HG03439 (cell line): ENCODE measurements at regions not wholly inside any gene's neighbourhood (a gene's known extent, or its start where the extent isn't known, plus 50 kb on each side); places are given as distances from the start of the nearest gene placed in this dataset.

Experiments used
- ATAC-seq: cut with Tn5 transposase; IDR thresholded peaks from one replicate; pipeline ENCODE4 v1.9.1; 2021; ENCODE audit warnings: mild to moderate bottlenecking, moderate library complexity; ENCODE audit not compliant: unreplicated experiment

DNA sequence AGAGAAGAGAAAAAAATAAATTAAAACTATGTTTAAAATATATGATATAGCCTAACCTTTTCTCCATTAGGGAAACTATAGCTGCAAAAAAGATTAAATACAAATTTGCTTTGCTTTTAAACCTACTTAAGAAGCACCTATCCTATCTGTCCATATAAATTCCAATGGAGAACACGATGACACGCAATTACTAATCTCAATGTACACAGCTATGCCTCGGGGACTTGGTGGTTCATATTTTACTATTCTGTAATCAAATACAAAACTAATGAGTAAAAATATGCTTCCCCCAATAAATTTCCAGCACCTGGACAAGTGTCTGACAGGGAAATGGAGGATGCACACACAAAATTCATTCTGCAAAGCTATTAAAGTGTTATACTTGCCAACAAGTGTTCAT, 386.4 kb downstream of the LMO4 start:
- no peak for ATAC-seq

DNA sequence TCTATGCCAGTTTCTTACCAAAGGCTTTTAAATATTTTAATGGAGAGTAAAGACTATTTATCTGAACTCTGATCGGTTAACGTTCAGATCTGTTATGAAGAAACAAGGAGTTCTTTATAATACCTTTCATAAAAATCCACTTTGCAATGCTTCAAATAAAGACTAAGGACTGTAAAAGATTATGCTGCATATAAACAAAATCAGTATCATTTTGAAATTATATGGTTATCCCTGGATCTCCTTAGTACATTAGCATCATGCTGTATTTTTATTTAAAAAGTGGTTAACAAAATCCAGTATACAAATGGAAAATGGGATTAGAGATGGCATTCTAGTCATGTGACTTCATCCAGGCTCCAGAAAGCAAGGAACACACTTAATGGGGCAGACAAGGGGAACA, 386.8 kb downstream of the LMO4 start:
- ATAC-seq = no peak

DNA sequence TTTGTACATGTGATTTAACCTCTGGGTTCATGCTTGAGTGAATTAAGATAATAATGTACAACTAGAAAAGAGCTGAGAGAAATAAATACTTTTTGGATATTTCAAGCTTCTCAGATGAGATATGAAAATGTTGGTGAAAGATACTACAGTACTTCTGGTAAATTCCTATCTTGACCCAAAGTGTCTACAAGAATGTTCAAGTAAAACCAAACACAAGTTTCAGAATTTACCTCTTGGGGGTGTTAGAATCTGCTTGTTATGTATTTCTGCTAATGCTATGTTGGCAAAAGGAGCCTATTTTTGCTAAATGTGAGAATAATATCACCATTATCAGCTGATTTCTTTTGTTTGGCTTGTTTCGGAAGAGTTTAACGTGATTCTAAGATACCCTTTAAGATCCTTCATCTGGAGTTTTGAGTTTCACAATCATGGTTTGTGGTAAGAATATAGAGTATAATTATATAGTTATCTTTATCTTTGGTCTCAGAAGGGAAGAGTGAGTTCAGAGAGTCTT, 388.5 kb downstream of the LMO4 start:
- no peak for ATAC-seq

DNA sequence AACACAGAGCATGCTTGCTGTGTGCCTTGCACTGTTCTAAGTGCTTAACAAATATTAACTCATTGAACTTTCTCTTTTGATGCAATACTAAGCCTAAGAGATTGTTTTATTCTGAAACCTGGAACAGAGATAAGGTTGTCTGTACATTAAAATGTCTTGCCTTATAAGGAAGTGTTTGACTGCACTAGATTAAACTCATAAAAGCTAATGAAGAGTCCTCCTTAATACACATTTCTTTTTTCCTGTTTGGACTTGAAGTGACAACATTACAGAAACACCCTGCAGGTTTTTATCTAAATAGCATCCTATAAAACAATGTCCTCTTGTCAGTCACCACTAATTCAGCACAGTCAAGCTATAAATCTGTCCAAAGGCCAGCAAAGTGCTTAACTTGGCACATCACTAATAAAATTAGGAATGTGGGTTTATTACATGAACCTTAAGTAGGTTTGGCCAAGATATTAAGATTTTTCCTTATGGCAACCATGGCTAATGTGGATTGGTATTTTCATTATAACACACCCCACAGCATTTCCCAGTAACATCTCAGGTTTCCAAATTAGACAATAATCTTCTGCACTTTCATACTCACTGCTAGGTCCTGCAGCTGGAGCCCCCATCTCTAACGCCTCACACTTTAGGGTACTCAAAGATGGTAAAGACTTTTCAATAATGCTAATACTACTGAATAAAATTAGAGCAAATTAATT, 389.7 kb downstream of the LMO4 start:
- ATAC-seq = no peak

DNA sequence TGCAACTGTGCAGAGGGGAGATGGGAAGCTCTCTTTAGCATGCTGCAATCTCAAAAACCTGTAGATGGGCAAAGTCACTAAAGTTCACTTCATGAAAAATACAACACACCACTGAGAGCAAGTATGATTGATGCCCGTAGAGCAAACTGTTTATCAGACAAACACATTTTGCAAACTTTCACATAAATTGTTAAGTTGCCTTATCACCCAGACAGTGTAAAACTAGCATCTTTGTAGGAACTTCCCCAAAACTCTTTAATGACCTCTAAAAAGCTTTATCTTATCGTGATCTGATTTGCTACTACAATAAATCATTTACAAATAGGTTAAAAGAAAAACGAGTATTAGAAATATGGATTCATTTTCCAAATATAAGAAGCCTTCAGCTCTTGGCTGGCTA, 391.0 kb downstream of the LMO4 start:
- no peak for ATAC-seq

DNA sequence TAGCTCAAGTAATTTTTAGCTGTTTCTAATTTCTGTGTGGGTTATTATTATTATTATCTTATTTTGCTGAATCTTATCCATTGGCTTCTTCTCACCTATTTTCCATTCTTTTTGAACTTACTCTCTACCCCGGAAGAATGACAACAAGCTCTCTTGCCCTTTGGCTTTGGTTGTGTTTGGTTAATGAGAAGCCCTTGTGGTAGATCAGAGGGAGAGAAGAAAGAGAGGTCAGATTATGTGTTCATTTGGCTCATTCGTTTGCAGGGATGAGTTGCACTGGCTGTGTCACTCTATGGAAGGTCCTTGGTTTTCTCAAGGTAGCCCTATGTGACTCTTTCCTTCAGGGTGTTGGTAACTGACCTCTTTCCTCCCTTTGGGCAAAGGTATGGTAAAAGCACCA, 391.9 kb downstream of the LMO4 start:
- no peak for ATAC-seq

DNA sequence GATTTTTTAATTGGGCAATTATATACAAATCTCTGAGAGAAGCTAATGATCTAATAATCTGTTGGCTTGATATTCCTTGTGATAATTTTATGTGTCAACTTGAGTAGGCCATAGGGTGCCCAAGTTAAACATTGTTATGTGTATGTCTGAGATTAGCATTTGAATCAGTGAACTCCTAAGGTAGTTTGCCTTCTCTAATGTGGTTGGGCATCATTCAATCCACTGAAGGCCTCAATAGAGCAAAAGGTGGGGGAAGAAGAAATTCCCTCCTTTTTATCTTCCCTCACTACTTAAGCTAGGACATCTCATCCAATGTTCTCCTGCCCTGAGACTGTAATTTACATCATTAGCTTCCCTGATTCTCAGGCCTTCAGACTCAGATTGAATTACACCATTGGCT, 394.5 kb downstream of the LMO4 start:
- ATAC-seq = no peak

DNA sequence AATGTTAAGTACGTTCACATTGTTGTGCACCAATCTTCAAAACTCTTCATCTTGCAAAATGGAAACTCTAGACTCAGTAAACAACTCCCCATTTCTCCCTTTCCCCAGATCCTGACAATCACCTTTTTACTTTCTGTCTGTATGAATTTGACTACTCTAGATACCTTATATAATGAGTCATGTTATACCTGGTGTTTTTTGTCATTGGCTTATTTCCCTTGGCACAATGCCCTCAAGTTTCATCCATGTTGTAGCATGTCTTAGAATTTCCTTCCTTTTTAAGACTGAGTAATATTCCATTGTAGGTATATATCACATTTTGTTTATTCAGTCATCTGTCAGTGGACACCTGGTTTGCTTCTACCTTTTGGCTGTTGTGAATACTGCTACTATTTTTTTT, 399.5 kb downstream of the LMO4 start:
- no peak for ATAC-seq

DNA sequence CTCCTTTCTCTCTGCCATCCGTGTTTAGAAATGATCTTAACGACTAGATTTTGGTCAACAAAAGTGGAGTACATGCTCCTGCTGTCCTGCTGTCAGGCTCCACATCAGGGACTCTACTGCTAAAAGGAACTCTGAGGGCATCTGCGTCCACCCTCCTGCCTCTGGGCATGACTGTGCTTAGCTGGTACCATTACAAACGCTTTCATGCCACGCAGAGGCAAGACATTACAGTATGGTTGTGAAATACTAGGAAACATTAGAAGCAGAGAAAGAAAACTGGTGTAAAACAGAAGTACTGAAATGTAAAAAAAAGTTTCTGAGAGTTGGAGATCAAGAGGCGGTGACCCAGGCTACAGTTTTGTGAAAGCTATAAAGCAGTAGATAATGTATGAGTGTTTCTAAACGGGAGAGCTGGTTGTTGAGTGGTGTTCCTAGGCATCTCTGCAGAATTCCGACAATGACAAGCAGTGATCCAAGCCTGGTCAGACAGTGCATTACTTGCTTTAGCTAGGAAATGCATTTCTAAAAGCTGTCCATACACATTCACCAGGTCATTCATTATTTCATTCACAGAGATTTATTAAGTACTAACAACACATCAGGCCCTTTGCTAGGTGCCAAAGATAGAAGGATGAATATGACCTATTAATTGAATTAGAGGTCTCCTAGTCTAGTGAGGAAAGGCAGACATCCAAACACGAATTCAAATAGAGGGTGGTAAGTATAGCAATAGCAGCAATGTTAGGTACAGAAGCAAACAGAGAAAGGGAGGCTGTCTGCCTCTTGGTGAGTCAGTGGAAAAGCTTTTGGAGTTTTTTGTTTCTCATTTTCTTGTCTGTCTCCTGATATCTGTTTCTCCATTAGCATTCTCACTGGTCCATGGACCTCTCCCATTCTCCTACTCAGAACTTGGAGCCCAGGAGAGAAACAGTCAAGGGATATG, 401.9 kb downstream of the LMO4 start:
- ATAC-seq = no peak

DNA sequence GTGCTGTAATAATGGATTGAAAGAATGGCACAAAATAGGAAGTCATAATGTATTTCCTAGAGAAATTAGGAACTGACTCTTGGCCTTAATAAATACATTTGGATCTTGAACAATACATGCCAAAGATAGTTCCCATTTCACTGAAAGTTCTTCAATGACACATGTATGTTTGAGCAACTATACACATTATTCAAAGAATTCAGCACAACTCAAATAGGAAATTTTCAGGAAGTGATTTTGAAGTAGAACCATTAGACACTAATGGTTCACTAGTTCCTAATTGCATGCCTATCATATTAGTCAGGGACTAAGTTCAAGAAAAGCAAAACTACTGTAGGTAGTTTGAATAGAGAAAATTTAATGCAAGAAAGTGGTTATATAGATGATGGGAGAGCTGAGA, 404.7 kb downstream of the LMO4 start:
- ATAC-seq = no peak

DNA sequence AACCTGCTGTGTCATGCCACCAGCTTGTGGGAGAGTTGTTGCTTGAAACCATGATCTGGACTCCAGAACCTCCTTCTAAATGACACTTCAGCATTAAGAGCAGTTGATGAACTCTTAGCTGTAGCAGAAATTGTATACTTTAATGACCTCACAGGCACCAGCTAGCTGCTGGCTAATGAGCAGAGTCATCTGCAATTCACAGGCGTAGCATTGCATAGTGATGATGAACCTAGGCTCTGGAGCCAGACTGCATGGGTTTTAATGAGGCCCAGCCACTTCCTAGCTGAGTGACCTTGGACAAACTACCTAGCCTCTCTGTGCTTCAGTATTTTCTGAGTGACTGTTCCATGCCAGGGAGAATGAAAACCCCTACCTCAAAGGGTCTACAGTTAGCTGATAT, 407.1 kb downstream of the LMO4 start:
- no peak for ATAC-seq

DNA sequence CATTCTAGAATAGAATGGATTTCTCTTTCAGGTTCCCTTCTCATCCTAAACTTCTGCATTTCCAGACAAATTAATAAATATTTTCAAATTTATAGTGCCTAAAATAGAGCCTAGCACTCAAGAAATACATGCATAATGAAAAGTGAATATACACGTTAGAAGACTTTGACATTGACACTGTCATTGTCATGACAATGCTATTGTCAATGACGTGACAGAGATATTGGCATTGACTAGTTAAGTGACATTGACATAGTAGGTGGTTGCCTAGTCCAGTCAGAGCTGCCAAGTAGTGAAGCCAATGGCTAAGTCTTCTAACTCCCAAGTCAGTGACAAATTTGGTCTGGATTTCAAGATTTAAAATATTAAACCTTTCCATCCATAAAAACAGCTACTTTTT, 410.5 kb downstream of the LMO4 start:
- no peak for ATAC-seq

DNA sequence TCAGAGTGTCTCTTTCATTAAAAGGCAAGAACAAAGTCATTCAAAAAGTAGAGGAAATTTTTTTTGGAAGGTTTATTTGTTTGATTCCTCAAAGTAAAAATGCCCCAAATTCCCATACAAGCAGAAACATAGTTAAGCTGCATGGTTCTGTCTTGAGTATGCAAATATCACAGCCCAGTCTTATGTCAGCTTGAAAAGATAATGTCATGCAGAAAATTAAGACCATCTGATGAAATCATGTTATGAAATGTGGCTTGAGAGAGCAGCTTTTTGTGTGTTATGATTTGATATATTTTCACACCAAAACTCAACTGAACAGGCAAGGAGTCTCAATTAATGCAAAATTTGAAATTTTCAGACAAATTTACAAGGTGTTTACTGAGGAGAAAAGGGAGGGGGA, 411.0 kb downstream of the LMO4 start:
- ATAC-seq = no peak

DNA sequence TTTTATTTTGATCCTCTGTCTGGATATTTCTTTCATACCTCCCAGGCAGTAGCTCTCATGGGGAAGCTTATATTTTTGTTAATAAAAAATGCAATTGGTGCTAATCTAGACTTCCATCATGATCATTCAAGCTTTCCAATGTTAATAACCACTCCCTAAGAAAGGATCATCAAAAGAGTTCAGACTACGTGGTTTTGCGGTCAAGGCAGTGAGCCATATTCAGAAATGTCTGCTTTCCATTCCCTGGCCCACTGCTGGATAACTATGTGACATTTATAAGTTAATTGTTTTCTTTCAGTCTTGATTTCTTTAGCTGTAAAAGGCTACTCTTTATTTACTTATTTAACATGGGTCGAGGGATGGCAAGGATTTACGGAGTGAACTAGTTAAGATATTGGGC, 414.6 kb downstream of the LMO4 start:
- no peak for ATAC-seq

DNA sequence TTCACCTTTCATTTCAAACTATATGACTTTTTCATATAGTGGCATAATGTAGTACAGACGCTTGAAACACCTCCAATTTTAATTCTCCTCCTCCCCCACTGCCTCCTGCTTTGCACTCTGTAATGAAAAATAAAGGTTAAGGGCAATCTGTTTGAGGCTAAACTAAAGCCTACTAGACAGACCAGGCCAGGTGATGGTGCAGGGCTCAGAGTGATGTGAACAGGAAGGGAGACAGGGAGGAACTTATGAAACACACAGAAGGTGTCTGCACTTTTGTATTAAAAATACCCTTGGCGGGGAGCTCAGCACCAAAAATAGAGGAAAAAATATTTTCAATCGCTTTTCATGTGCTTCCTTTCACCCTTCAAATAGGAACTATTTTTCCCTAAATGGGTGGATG, 415.4 kb downstream of the LMO4 start:
- ATAC-seq = no peak

DNA sequence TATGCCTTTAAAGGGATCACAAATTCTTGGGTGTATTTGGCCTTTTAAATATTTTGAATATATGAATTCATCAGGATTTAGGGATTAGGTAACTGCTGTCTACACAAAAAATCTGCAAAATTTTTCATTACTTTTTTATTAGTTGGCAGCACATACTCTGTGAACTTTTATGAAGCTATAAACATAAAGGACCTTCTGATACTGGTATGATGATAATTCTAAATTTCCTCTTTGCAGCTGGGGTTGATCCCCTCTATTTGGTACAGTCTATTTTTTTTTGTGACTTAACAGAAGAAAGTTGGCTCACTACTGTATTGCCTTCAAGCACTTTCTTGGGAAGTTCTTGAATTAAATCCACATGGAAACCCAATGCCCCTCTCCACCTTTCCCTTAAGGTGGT, 416.1 kb downstream of the LMO4 start:
- no peak for ATAC-seq

DNA sequence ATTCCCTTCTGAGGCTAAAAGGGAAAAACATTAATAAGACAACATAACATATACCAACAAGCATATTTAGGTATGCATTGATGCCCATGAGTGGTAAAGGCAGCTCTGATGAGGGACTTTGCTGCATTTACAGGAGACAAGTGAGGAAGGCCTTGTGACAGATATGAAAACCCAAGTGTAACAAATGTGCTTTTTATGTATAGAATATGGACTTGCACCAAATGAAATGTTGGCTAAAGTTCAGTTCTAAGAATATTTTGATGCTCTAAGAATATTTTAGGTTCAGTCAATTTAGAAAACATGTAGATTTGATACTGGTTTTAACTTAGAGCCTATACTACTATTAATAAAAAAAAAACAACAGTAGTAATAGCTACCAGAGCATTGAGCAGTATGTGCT, 424.7 kb downstream of the LMO4 start:
- no peak for ATAC-seq

DNA sequence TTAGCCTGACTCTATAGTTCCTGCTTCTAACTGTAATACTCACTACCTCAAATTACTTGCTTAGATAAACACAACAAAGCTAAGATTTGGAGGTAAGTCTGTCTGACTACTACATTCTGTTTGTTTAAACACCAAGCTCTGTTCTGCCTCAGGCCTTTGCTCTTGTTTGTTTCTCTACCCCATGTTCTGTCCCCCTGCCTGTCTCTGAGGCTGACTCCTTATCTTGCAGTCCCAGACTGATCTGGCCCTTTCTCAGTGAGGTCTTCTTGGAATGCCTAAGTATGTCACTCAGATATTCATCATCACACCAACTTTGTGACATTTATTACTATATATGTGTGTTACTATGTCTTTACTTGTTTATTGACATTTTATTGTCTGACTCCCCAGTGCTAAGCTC, 425.5 kb downstream of the LMO4 start:
- no peak for ATAC-seq

DNA sequence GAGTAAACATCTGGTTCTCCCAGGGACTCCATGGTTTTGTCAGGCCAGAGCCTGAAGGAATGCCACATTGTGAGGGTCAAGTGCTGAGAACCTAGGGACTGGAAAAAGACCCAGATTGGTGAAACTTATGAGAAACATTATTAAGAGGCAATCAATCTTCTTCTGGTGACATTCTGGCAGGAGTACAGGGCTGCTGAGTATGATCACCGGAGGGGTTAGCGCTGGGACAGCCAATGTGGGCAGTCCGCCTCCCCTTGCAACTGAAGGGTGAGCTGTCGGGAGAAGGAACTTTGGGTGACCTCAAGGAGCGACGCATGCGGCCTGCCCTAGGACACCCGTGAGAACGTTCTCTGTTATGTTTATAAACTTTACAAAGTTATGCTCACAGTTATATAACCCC, 429.0 kb downstream of the LMO4 start:
- no peak for ATAC-seq

DNA sequence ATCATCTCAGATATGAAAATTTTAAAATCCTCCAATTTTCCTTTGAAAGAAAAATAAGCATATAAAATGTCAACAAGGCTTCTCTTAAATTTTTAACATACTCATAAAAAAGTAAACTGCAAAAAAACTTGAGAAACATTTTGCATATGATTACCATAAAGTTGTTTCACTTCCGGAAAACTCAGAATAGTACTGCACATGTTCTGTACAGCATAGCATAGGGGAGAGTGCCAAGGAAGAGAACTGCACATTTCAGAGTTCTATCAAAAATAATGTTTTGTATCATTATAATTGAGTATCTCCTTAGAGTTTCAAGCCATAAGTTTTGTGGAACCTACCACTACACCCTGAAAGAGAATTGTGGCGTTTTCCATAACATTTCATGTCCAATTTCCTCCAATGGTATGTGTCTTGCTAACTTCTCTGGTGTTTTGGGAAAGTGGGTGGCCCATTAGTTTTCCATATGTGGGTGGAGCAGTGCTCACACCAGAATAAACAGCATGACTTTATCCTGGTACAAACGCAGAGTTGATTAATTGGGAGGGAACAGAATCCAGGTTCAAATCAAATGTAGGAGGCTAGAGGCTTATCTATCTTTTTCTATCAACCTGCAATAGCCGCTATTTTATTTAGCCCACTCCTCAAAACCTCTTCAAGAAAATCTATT, 430.9 kb downstream of the LMO4 start:
- no peak for ATAC-seq

DNA sequence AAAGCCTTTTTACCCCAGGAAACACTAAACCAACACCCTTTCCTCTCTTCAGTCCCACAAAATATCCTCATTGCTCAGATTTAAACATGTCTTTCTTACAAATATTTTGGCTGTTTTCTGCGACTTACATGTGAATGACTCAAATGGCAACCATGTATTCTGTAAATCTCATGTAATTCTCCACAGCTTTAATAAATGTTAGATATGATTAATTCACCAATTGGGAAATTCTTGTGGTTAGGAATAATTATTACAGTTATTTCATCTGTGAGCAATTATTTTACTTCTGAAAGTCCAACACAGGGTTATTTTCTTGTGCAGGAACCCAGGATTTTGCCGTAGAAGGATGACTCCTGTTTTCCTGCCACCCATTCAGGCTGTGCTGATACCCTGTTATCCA, 431.5 kb downstream of the LMO4 start:
- no peak for ATAC-seq

DNA sequence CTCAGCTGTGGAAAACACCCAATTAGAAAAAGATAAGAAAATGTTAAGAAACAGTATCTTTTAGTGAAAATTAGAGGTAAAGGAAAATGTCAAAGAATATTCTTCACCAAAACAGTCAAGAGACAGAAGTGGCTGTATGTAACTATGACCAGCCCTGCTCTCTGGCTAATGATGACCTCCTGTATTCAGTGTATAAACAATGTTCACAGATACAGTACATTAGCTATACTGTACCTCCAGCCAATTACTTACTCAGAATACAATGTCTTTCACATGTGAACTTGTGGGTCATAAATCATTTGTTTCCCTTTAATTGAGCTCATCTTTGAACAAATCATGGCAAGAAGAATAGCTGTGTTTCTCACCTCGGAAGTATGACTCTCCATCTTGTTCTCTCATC, 432.0 kb downstream of the LMO4 start:
- no peak for ATAC-seq
